SH-SY5Y (cell line): ENCODE measurements at regions not wholly inside any gene's neighbourhood (a gene's known extent, or its start where the extent isn't known, plus 50 kb on each side); places are given as distances from the start of the nearest gene placed in this dataset.

ENCODE experiments used
- GATA2 ChIP-seq: IDR thresholded peaks from 2 replicates; pipeline ENCODE4 v1.6.1; 2011; ENCODE audit warnings: mild to moderate bottlenecking, low read depth, low read length
- GATA3 ChIP-seq: IDR thresholded peaks from 2 replicates; pipeline ENCODE4 v1.6.1; 2011; ENCODE audit warnings: low read depth, mild to moderate bottlenecking, low read length, moderate library complexity

DNA sequence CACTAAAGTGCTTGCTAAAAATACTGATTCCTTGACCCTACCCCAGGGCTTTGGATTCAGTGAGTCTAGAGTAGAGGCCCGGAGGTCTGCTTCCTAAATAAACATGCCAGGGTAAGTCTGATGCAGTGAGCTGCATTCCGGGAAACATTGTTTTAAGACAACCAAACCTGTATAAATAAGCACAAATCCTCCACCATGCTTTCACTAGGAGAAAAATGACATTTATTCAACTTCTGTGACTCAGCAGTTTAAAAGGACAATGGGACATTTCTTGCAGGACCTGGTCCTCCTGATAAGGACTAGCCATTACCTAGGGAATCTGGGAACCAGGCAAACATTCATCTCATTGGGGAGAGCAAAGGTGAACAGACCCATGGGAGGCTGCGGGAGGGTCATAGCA, 335.3 kb downstream of the MLLT3 start:
- no peak for TF ChIP-seq GATA2
- TF ChIP-seq GATA3, result no peak
